Mesothelial cell of epicardium (in vitro differentiated cells): ENCODE measurements at regions not wholly inside any gene's neighbourhood (a gene's known extent, or its start where the extent isn't known, plus 50 kb on each side); places are given as distances from the start of the nearest gene placed in this dataset.

Experiments
- DNase-seq, 2 experiments: peaks; one replicate each; pipeline ENCODE4 v3.0.0; 2021; ENCODE audit warnings: low spot score in 2 of 2; ENCODE audit not compliant: unreplicated experiment in 2 of 2
- H3K27ac Mint-ChIP-seq: 2 replicates; pipeline ENCODE4 v1.8.0; 2021; ENCODE audit warnings: mixed read lengths
- H3K27me3 Mint-ChIP-seq: 2 replicates; pipeline ENCODE4 v1.8.0; 2021; ENCODE audit warnings: low read depth, mixed read lengths
- H3K36me3 Mint-ChIP-seq: 2 replicates; pipeline ENCODE4 v1.8.0; 2021; ENCODE audit warnings: mixed read lengths
- H3K4me1 Mint-ChIP-seq: 2 replicates; pipeline ENCODE4 v1.8.0; 2021; ENCODE audit warnings: mixed read lengths
- H3K4me3 Mint-ChIP-seq: 2 replicates; pipeline ENCODE4 v1.8.0; 2021; ENCODE audit warnings: mild to moderate bottlenecking, moderate library complexity, mixed read lengths
- H3K9me3 Mint-ChIP-seq: 2 replicates; pipeline ENCODE4 v1.8.0; 2021; ENCODE audit warnings: mixed read lengths
- CTCF ChIP-seq: fragments of 200-600 bp; sonication (generic); IDR thresholded peaks from one replicate; pipeline ENCODE4 v1.5.0; 2021; ENCODE audit warnings: antibody characterized with exemption; ENCODE audit not compliant: unreplicated experiment

DNA sequence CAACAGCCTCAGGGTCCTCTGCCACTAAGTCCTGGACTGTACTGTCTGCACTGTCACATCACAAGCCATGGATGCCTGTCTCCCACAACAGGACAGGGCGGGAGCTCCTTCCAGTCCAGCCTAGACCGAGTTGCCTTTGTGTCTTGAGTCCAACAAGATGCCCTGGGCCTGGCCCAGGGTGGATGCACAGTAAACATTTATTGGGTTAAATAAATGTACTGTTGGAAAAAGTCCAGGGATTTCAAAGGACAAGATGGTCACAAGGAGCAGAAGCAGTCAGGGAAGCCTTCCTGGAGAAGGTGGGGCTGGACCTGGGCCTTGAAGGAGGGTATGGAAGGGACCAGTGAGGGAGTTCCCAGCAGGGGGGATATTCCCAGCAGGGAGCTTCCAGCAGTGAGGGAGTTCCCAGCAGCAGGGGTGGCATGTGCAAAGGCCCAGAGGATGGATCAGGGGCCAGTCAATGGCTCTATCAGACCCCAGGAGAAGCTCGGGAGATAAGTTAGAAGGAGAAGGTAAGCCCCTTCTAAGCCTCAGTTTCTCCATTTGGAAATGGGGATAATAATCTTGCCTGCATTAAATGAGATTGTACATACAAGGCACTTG, 72.7 kb upstream of the NEURL1B start:
- H3K27ac Mint-ChIP-seq = no peak overlapping the region
- H3K9me3 Mint-ChIP-seq = no peaks in the 10 kb centered on the region
- peaks cover 21% of the 10 kb centered on the region for H3K4me1 Mint-ChIP-seq
- H3K27me3 Mint-ChIP-seq = peaks cover 2% of the 10 kb centered on the region
- TF ChIP-seq CTCF = no peak
- H3K36me3 Mint-ChIP-seq = no peaks in the 10 kb centered on the region
- H3K4me3 Mint-ChIP-seq = no peak overlapping the region
- no peak for DNase-seq

- no peak for TF ChIP-seq CTCF
- Mint-ChIP-seq H3K27me3 (peaks cover 2% of the 10 kb centered on the region), H3K4me3 (no peak overlapping the region), H3K9me3 (no peaks in the 10 kb centered on the region), H3K4me1 (peaks cover 21% of the 10 kb centered on the region), H3K36me3 (no peaks in the 10 kb centered on the region), H3K27ac (no peak overlapping the region)
- no peak for DNase-seq
Measured at GRCh38 chr5:172567843-172568242, 73.2 kb upstream of the NEURL1B start.

DNA sequence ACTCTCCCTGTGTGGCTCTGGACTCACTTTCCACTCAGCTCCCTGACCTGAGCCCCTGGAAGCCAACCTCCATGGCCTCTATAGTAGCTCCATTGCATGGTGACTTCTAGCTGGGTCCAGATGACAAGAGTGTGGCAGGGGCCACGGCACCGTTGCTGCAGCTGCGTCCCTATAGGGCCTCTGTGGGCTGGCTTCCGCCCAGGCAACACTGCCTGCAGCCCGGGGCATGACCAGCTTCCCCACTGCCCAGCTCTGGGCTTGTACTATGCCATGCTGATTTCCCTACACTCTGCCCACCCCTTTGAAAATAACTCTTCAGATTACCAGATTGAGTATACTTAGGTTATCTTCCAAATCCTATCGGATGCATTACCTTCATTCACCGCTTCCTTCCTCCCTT, 73.8 kb upstream of the NEURL1B start:
- no peak for DNase-seq
- Mint-ChIP-seq H3K4me1 (peaks cover 17% of the 10 kb centered on the region), H3K27ac (no peak overlapping the region), H3K9me3 (no peaks in the 10 kb centered on the region), H3K4me3 (no peak overlapping the region), H3K27me3 (peaks cover 4% of the 10 kb centered on the region), H3K36me3 (no peaks in the 10 kb centered on the region)
- TF ChIP-seq CTCF = no peak

DNA sequence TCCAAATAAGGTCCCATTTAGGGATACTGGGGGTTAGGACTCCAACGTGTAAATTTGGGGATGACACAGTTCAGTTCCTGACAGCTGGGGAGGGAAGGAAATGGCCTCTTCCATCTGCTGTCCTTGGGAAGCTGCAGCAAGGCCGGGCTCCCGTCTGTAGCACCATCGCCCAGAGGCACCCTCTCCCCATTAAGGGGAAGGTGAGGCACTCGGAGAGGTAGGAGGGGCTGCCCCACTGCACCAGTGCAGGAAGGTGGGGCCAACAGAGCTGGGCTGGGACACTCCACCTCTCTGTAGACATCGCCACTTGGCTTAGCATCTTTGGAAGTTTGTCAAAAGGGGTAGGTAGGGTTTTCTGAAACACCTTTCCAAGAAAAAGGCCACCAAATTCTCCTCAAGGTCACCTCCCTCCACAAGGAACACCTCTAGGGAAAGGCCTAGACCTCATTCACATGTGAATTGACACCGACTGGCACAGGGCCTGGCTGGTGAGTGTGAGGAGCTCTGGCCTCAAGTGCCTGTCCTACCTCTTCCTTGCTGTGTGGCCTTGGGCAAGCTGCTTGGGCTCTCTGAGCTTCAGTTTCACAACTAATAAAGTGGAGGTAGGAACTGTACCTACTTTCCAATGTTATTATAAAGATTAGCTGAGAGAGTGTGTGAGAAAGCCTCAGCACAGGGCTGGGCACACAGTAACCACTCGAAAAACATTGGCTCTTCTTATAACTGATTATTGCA, 75.0 kb upstream of the NEURL1B start:
- Mint-ChIP-seq H3K27me3 (peaks cover 4% of the 10 kb centered on the region), H3K36me3 (no peaks in the 10 kb centered on the region), H3K4me1 (peaks cover 12% of the 10 kb centered on the region), H3K4me3 (no peak overlapping the region), H3K9me3 (no peaks in the 10 kb centered on the region), H3K27ac (no peak overlapping the region)
- TF ChIP-seq CTCF = no peak
- no peak for DNase-seq

- TF ChIP-seq CTCF = no peak
- Mint-ChIP-seq H3K9me3 (no peaks in the 10 kb centered on the region), H3K4me1 (peaks cover 11% of the 10 kb centered on the region), H3K27ac (no peak overlapping the region), H3K36me3 (no peaks in the 10 kb centered on the region), H3K27me3 (peaks cover 4% of the 10 kb centered on the region), H3K4me3 (no peak overlapping the region)
- DNase-seq = no peak
Measured at GRCh38 chr5:172565455-172565854, 75.6 kb upstream of the NEURL1B start.
